H1 (cell line): ENCODE measurements at regions not wholly inside any gene's neighbourhood (a gene's known extent, or its start where the extent isn't known, plus 50 kb on each side); places are given as distances from the start of the nearest gene placed in this dataset.

Experiments used
- CTCF ChIA-PET: fragments of 300-600 bp; sonication (Branson Sonifier 250); formaldehyde crosslinking; loops from one replicate; lab custom pipeline; 2021; ENCODE audit not compliant: partially characterized antibody; lab: Charles Lee
- POLR2A ChIA-PET: fragments of 300-600 bp; sonication (Branson Sonifier 250); formaldehyde crosslinking; loops from one replicate; lab custom pipeline; 2021; ENCODE audit warnings: inconsistent platforms; ENCODE audit not compliant: partially characterized antibody; lab: Charles Lee
- DNase-seq, 2 experiments: peaks; one replicate each; pipeline versions ENCODE4 v3.0.0 to v3.0.0-alpha.2; 2010 to 2022; ENCODE audit warnings: low spot score in 2 of 2, low read depth in 1 of 2, mixed read lengths in 1 of 2
- FAIRE-seq: peaks from 2 replicates; lab custom pipeline; 2011; peaks lifted over from hg19 to GRCh38; lab: Jason Lieb, UNC
- H2AFZ ChIP-seq: 2 replicates; pipeline ENCODE4 v1.8.1; 2012; ENCODE audit warnings: low read length, inconsistent platforms
- H2AK5ac ChIP-seq: 2 replicates; pipeline ENCODE4 v1.6.1; 2013; ENCODE audit warnings: low read depth, low read length
- H2BK120ac ChIP-seq: replicated peaks from 2 replicates; pipeline ENCODE3; 2013; ENCODE audit warnings: low read depth, low read length, inconsistent platforms
- H2BK12ac ChIP-seq: 2 replicates; pipeline ENCODE4 v1.6.1; 2013; ENCODE audit warnings: low read depth, low read length
- H2BK15ac ChIP-seq: 2 replicates; pipeline ENCODE4 v1.6.1; 2013; ENCODE audit warnings: low read length
- H2BK20ac ChIP-seq: 2 replicates; pipeline ENCODE4 v1.6.1; 2013; ENCODE audit warnings: low read length
- H2BK5ac ChIP-seq: 2 replicates; pipeline ENCODE4 v1.6.1; 2013; ENCODE audit warnings: low read depth, low read length
- H3K14ac ChIP-seq: 2 replicates; pipeline ENCODE4 v1.6.1; 2013; ENCODE audit warnings: inconsistent platforms; ENCODE audit not compliant: insufficient read length
- H3K18ac ChIP-seq: 2 replicates; pipeline ENCODE4 v1.6.1; 2013; ENCODE audit warnings: low read length; ENCODE audit errors: extremely low read depth
- H3K23ac ChIP-seq: 2 replicates; pipeline ENCODE4 v1.6.1; 2013; ENCODE audit warnings: inconsistent platforms; ENCODE audit not compliant: insufficient read length
- H3K23me2 ChIP-seq: 2 replicates; pipeline ENCODE4 v1.6.1; 2013; ENCODE audit warnings: low read depth, low read length
- H3K27ac ChIP-seq: 2 replicates; pipeline ENCODE4 v1.6.1; 2011; ENCODE audit warnings: low read depth, low read length, inconsistent platforms
- H3K27me3 ChIP-seq, 4 experiments: replicated peaks in 1 of 4; 1 replicate in 1 of 4; 2 replicates in 3 of 4; pipeline versions ENCODE4 v1.6.1 to v1.8.1; 2011 to 2013; ENCODE audit warnings: low read length in 3 of 4, mild to moderate bottlenecking in 3 of 4, inconsistent platforms in 2 of 4, mixed read lengths in 2 of 4, moderate library complexity in 1 of 4; ENCODE audit not compliant: control insufficient read depth in 3 of 4, insufficient read depth in 3 of 4; ENCODE audit errors: extremely low read depth in 1 of 4
- H3K36me3 ChIP-seq, 4 experiments: 2 replicates each; pipeline versions ENCODE4 v1.6.1 to v1.8.1; 2011 to 2013; ENCODE audit warnings: mild to moderate bottlenecking in 4 of 4, low read length in 3 of 4, moderate library complexity in 2 of 4, control low read depth in 1 of 4, inconsistent platforms in 1 of 4; ENCODE audit not compliant: insufficient read depth in 4 of 4, control insufficient read depth in 2 of 4
- H3K4ac ChIP-seq: replicated peaks from 2 replicates; pipeline ENCODE3; 2013; ENCODE audit warnings: low read length, low read depth, mixed read lengths, inconsistent platforms; ENCODE audit not compliant: insufficient read length
- H3K4me1 ChIP-seq, 4 experiments: replicated peaks in 1 of 4; 1 replicate in 1 of 4; 2 replicates in 3 of 4; pipeline versions ENCODE4 v1.6.1 to v1.8.1; 2011 to 2013; ENCODE audit warnings: low read length in 3 of 4, inconsistent platforms in 2 of 4, mixed read lengths in 1 of 4; ENCODE audit not compliant: insufficient read depth in 4 of 4, control insufficient read depth in 3 of 4
- H3K4me2 ChIP-seq, 2 experiments: 2 replicates each; pipeline versions ENCODE4 v1.6.1 to v1.8.1; 2011 to 2013; ENCODE audit warnings: low read depth in 2 of 2, low read length in 2 of 2, control low read depth in 1 of 2, inconsistent platforms in 1 of 2, mild to moderate bottlenecking in 1 of 2; ENCODE audit not compliant: insufficient read depth in 1 of 2
- H3K4me3 ChIP-seq, 4 experiments: fragments of 200-600, 300-600 bp in 1 of 4; sonication (generic), shearing (Covaris generic), sonication (Bioruptor Twin) in 1 of 4; 2 replicates each; pipeline versions ENCODE4 v1.5.1 to v1.8.1; 2011 to 2016; ENCODE audit warnings: low read length in 4 of 4, low read depth in 3 of 4, control low read depth in 2 of 4, inconsistent platforms in 2 of 4, mild to moderate bottlenecking in 2 of 4, mixed read lengths in 1 of 4, moderate library complexity in 1 of 4; ENCODE audit not compliant: insufficient read depth in 2 of 4; ENCODE audit errors: extremely low read depth in 1 of 4
- H3K56ac ChIP-seq: replicated peaks from 2 replicates; pipeline ENCODE3; 2013; ENCODE audit warnings: low read depth, mild to moderate bottlenecking, mixed read lengths, low read length, inconsistent platforms; ENCODE audit not compliant: insufficient read length
- H3K79me1 ChIP-seq: 2 replicates; pipeline ENCODE4 v1.6.1; 2013; ENCODE audit warnings: low read depth, low read length, control low read depth
- H3K79me2 ChIP-seq, 2 experiments: 2 replicates each; pipeline versions ENCODE4 v1.6.1 to v1.8.1; 2012 to 2013; ENCODE audit warnings: low read length in 2 of 2, mild to moderate bottlenecking in 2 of 2, inconsistent platforms in 1 of 2; ENCODE audit not compliant: insufficient read depth in 2 of 2, control insufficient read depth in 1 of 2
- H3K9ac ChIP-seq, 4 experiments: replicated peaks in 1 of 4; 1 replicate in 1 of 4; 2 replicates in 3 of 4; pipeline versions ENCODE4 v1.6.1 to v1.8.1; 2011 to 2013; ENCODE audit warnings: low read depth in 3 of 4, low read length in 3 of 4, control low read depth in 2 of 4, mild to moderate bottlenecking in 2 of 4, moderate library complexity in 2 of 4, inconsistent platforms in 1 of 4; ENCODE audit errors: extremely low read depth in 1 of 4
- H3K9me3 ChIP-seq, 2 experiments: 2 replicates each; pipeline versions ENCODE4 v1.6.1 to v1.8.1; 2012 to 2013; ENCODE audit warnings: mild to moderate bottlenecking in 2 of 2, moderate library complexity in 2 of 2, control low read depth in 1 of 2, inconsistent platforms in 1 of 2, low read depth in 1 of 2, low read length in 1 of 2, mixed read lengths in 1 of 2; ENCODE audit not compliant: insufficient read depth in 2 of 2
- H4K20me1 ChIP-seq, 2 experiments: replicated peaks in 1 of 2; 2 replicates each; pipeline versions ENCODE3 to v1.8.1; 2011 to 2013; ENCODE audit warnings: inconsistent platforms in 2 of 2, low read length in 2 of 2, mild to moderate bottlenecking in 1 of 2; ENCODE audit not compliant: insufficient read depth in 2 of 2, control insufficient read depth in 1 of 2
- H4K5ac ChIP-seq: 2 replicates; pipeline ENCODE4 v1.6.1; 2013; ENCODE audit warnings: low read length, low read depth, mixed read lengths, inconsistent platforms; ENCODE audit not compliant: insufficient read length
- H4K8ac ChIP-seq: 2 replicates; pipeline ENCODE4 v1.8.0; 2013; ENCODE audit warnings: mild to moderate bottlenecking, moderate library complexity, low read length, inconsistent platforms; ENCODE audit not compliant: insufficient read depth; ENCODE audit errors: extremely low read depth
- H4K91ac ChIP-seq: replicated peaks from 2 replicates; pipeline ENCODE3; 2013; ENCODE audit warnings: low read length, mixed read lengths, inconsistent platforms; ENCODE audit not compliant: insufficient read length
- ATF3 ChIP-seq: IDR thresholded peaks from 2 replicates; pipeline ENCODE4 v1.6.1; 2011; ENCODE audit warnings: low read depth, mild to moderate bottlenecking, low read length; ENCODE audit not compliant: insufficient read depth
- BCL11A ChIP-seq, 2 experiments: IDR thresholded peaks; one replicate each; pipeline ENCODE4 v1.6.1; 2011; ENCODE audit warnings: low read depth in 2 of 2, low read length in 2 of 2, mild to moderate bottlenecking in 2 of 2
- BRCA1 ChIP-seq: IDR thresholded peaks from 2 replicates; pipeline ENCODE4 v1.6.1; 2012; ENCODE audit warnings: low read depth, low read length, improper control_type of control experiment
- CBX5 ChIP-seq: fragments of 300-800, 300-1000 bp; sonication (generic); IDR thresholded peaks from 2 replicates; pipeline ENCODE4 v1.7.1; 2016; ENCODE audit warnings: antibody characterized with exemption, low read length, low read depth
- HDAC6 ChIP-seq: IDR thresholded peaks from one replicate; pipeline ENCODE4 v1.7.1; 2012; ENCODE audit warnings: low read depth, mild to moderate bottlenecking, inconsistent platforms, low read length, moderate library complexity
- KDM4A ChIP-seq: IDR thresholded peaks from one replicate; pipeline ENCODE4 v1.7.1; 2012; ENCODE audit warnings: low read depth, mild to moderate bottlenecking, moderate library complexity, low read length, inconsistent platforms; ENCODE audit not compliant: severe bottlenecking
- PHF8 ChIP-seq: fragments of 200-600 bp; sonication (generic); conservative IDR thresholded peaks from 2 replicates; pipeline ENCODE4 v1.7.1; 2012; ENCODE audit warnings: low read depth, mild to moderate bottlenecking, inconsistent platforms, low read length, moderate library complexity
- RNF2 ChIP-seq: fragments of 200-900, 300-1000 bp; sonication (generic); IDR thresholded peaks from 2 replicates; pipeline ENCODE4 v1.7.1; 2016; ENCODE audit warnings: borderline replicate concordance, low read depth, mild to moderate bottlenecking, antibody characterized with exemption, low read length; ENCODE audit not compliant: poor library complexity, severe bottlenecking; ENCODE audit errors: missing control alignments
- SP2 ChIP-seq: IDR thresholded peaks from 2 replicates; pipeline ENCODE4 v1.6.1; 2012; ENCODE audit warnings: mild to moderate bottlenecking, low read length, inconsistent platforms
- TAF1 ChIP-seq: IDR thresholded peaks from 2 replicates; pipeline ENCODE4 v1.6.1; 2011; ENCODE audit warnings: mild to moderate bottlenecking, low read depth, low read length
- TAF7 ChIP-seq: optimal IDR thresholded peaks from 2 replicates; pipeline ENCODE3; 2011; ENCODE audit warnings: low read depth, mild to moderate bottlenecking, inconsistent platforms, low read length, moderate library complexity, borderline replicate concordance
- YY1 ChIP-seq: IDR thresholded peaks from 2 replicates; pipeline ENCODE4 v1.6.1; 2011; ENCODE audit warnings: low read depth, mild to moderate bottlenecking, low read length
- WGBS, 2 experiments: shearing (Covaris generic) in 1 of 2; methylation state at CpG; one replicate each; pipeline versions ENCODE4 v1.1.6 to v1.1.7; 2013 to 2015; ENCODE audit warnings: low lambda C conversion rate in 2 of 2, mixed read lengths in 2 of 2, inconsistent platforms in 1 of 2, low coverage in 1 of 2, missing lambda C conversion rate in 1 of 2; ENCODE audit not compliant: insufficient replicate concordance in 2 of 2, insufficient coverage in 1 of 2, insufficient read length in 1 of 2; ENCODE audit errors: extremely low coverage in 1 of 2, missing lambda C conversion rate in 1 of 2; 5-methylcytosine and 5-hydroxymethylcytosine counted together

GRCh38 chr13:99439048-99439447 lies 62.2 kb upstream of the TM9SF2 start:
- Histone ChIP-seq H4K5ac (no peak overlapping the region), H3K4me1 (peaks cover 0 to 12% (median 9%) of the 10 kb centered on the region in 4 experiments; a peak in 4 of 7 replicates), H3K9me3 (no peaks in the 10 kb centered on the region), H4K91ac (no peak overlapping the region), H3K56ac (no peak overlapping the region), H2AFZ (no peak overlapping the region), H2BK120ac (no peak overlapping the region), H3K14ac (no peak overlapping the region), H4K20me1 (no peaks in the 10 kb centered on the region), H2BK20ac (0 out of 2 replicates have a peak overlapping the region, but pooled peaks have one; percentile 13), H3K79me1 (no peaks in the 10 kb centered on the region), H2AK5ac (no peak overlapping the region), H3K9ac (no peak overlapping the region), H2BK15ac (peak overlapping the region; percentile 65; the same call in 1 of the 2 replicates), H3K4me2 (no peak overlapping the region; a peak in 1 of 4 replicates), H2BK5ac (peak overlapping the region; percentile 58; the same call in 1 of the 2 replicates), H3K4me3 (no peak overlapping the region), H3K27ac (no peak overlapping the region), H3K18ac (peak overlapping the region; percentile 56), H3K27me3 (no peaks in the 10 kb centered on the region), H3K79me2 (no peaks in the 10 kb centered on the region), H3K23me2 (peaks cover 2% of the 10 kb centered on the region; the same call in 1 of the 2 replicates), H3K4ac (no peak overlapping the region), H3K36me3 (no peaks in the 10 kb centered on the region), H3K23ac (no peak overlapping the region), H4K8ac (no peak overlapping the region), H2BK12ac (peak overlapping the region; percentile 84; the same call in 1 of the 2 replicates)
- ChIA-PET CTCF (interaction anchor here (1.2 to 3.0 kb wide), 13 partner anchors 10 to 262 kb away, joined by 3 to 21 read pairs (median 7); no protein-coding TSS in a partner anchor), POLR2A (no interaction called here)
- 87% methylated on average over 7 of the region's 7 CpGs; no CpG with 5 or more reads in 1 of the 2 experiments for WGBS, 2 experiments
- FAIRE-seq (no peak), DNase-seq (no peak)
- TF ChIP-seq PHF8 (no peak), YY1 (no peak), ATF3 (no peak), RNF2 (no peak), CBX5 (no peak), BRCA1 (no peak), TAF7 (no peak), TAF1 (no peak), SP2 (no peak), BCL11A (IDR thresholded peaks at IDR 0.05; ENCODE audit: low read depth in 2 of 2, low read length in 2 of 2) (no peak), KDM4A (no peak), HDAC6 (no peak)
